GM12872 (cell line): ENCODE measurements at regions not wholly inside any gene's neighbourhood (a gene's known extent, or its start where the extent isn't known, plus 50 kb on each side); places are given as distances from the start of the nearest gene placed in this dataset.

ENCODE experiments used
- CTCF ChIP-seq: IDR thresholded peaks from 3 replicates; pipeline ENCODE4 v1.5.1; 2011; ENCODE audit warnings: low read depth, mild to moderate bottlenecking, low read length, moderate library complexity; ENCODE audit not compliant: insufficient read depth

- TF ChIP-seq CTCF: no peak
Observed at GRCh38 chr2:8110716-8111115, 571.1 kb upstream of the ID2 start.

DNA sequence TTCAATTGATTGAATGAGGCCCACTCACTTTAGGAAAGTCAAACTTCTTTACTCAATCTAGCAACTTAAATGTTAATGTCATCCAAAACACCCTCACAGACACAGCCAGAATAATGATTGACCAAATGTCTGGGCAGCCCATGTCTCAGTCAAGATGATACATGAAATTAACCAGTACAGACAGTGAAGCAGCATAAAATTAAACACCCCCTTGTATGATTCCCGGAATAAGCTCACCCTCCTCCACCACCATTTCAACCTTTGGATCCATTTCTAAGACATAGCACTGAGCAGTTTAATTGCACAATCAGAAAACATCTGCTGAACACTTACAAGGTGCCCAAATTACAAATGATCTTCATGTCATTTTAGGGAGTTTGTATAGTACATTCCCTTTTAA, 570.7 kb upstream of the ID2 start:
- TF ChIP-seq CTCF: no peak

DNA sequence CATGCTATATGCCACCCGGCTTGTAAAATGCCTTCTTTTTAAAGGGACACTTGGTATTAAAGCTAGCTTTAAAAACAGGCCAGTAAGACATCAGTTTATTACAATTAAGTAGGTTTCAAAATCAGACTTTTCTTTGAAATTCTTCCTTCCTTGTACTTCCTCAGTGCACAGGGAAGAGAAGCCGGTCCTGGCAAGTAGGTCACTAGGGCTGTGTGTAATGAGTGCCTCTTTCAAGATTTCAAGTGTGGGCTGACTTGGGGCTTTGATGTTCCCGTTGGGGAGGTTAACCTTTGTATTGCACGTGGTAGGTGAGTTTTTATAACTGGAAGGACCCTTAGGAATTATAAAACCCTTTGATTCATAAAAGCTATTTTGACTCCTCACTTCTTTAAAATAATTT, 566.4 kb upstream of the ID2 start:
- TF ChIP-seq CTCF: no peak

DNA sequence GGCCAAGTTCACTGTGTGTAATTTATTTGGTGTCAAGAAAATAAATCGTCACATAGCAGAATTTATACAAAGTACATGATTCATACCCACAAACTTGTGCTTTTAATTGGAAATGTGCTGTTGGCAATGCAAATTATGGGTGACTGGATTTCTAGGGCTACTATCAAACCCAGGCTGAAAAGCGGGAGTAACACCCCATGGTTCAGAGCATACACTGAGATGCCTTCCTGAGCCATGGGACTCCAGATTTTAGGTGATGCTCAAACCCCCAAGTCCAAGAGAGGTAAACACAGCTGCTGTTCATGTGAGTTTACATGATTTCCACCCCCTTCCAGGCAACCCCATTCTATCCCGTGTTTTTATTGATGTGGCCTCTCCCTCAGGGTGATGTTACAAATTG, 565.9 kb upstream of the ID2 start:
- TF ChIP-seq CTCF: no peak

DNA sequence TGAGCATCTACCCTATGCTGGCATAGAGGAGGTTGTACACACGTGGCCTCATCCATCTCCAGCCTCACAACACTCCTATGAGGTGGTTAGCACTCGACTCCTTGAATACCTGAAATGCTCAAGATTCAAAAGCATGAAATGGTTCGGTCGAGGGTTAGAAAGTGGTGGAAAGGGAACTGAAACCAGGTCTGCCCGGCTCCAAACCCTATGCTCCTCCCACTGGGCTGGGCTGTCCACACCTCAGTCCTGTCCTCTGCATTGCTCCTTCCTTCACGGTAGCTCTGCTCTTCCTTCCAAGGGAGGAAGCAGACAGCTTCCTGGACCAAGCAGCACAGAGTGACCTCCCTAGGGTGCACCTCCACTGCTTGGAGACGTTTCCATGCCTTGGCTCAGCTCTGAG, 565.2 kb upstream of the ID2 start:
- TF ChIP-seq CTCF: no peak

- no peak for TF ChIP-seq CTCF
Observed at GRCh38 chr2:8118940-8119781, 562.7 kb upstream of the ID2 start.

DNA sequence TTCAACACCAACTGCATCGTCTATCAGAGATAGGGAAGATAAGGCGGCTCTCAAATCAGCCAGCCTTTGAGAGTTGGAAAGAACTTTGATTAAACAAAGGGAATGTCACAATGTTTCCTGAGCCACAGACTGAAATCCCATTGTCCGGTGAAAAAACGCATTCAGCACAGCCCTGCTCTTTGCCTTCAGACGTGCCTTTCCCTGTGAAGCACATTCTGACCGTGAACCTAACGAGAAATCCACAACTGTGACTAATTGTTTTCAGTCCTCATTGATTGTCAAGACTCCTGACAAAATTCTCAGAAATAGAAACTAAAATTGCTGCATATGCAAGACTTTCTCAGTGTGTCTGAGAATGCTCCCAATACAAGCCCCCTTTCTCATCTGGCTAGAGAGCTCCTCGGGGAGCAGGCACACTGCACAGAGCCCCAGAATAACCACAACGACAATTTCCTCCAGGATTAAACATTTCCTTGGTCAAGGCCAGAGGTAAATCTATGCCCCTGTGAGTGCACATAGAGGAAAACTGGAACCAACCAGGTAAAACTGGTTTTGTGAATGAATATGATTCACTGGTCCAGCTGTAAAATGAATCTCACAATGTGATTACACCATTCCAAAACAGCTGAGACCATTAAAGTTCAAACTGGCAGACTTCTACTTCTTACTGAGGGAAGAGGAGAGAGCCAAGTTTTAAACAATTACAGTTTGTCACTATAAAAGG, 561.9 kb upstream of the ID2 start:
- no peak for TF ChIP-seq CTCF
